ENCODE measurements at regions not wholly inside any gene's neighbourhood (a gene's known extent, or its start where the extent isn't known, plus 50 kb on each side); places are given as distances from the start of the nearest gene placed in this dataset.

GRCh38 chr5:125153231-125153630 is 406.8 kb upstream of the ZNF608 start:
- DNase-seq (ENCODE audit: low read depth) = no peak
- no peak overlapping the region for H3K4me3 ChIP-seq (ENCODE audit: low read depth, low read length)
- TF ChIP-seq, protein P1, sequence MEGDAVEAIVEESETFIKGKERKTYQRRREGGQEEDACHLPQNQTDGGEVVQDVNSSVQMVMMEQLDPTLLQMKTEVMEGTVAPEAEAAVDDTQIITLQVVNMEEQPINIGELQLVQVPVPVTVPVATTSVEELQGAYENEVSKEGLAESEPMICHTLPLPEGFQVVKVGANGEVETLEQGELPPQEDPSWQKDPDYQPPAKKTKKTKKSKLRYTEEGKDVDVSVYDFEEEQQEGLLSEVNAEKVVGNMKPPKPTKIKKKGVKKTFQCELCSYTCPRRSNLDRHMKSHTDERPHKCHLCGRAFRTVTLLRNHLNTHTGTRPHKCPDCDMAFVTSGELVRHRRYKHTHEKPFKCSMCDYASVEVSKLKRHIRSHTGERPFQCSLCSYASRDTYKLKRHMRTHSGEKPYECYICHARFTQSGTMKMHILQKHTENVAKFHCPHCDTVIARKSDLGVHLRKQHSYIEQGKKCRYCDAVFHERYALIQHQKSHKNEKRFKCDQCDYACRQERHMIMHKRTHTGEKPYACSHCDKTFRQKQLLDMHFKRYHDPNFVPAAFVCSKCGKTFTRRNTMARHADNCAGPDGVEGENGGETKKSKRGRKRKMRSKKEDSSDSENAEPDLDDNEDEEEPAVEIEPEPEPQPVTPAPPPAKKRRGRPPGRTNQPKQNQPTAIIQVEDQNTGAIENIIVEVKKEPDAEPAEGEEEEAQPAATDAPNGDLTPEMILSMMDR (IDR thresholded peaks at IDR 0.05; ENCODE audit: insufficient read depth, low read length) = no peak

GRCh38 chr5:125154301-125155110 is 408.1 kb upstream of the ZNF608 start:
- peak; percentile 61 for DNase-seq (ENCODE audit: low read depth)
- TF ChIP-seq, protein P1 (IDR thresholded peaks at IDR 0.05; ENCODE audit: insufficient read depth, low read length) = no peak
- H3K4me3 ChIP-seq (ENCODE audit: low read depth, low read length) = no peak overlapping the region

DNA sequence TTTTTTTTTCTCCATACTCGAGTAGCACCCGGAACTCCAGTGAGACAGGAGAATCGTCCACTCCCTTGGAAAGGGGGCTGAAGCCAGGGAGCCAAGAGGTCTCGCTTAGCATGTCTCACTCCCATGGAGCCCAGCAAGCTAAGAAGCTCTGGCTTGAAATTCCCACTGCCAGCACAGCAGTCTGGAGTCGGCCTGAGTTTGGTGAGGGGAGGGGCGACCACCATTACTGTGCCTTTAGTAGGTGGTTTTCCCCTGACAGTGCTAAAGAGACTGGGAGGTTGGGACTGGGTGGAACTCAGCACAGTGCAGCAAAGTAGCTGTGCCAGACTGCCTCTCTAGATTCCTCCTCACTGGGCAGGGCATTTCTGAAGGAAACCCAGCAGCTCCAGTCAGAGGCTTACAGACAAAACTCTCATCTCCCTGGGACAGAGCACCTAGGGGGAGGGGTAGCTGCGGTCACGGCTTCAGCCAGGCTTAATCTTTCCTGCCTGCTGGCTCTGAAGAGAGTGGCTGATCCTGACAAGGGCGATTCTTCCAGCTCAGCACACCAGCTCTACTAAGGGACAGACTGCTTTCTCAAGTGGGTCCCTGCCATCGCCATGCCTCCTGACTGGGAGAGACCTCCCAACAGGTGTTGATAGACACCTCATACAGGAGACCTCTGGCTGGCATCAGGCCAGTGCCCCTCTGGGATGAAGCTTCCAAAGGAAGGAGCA is 414.5 kb upstream of the ZNF608 start:
- DNase-seq (ENCODE audit: low read depth) = peak; percentile 20
- H3K4me3 ChIP-seq (ENCODE audit: low read depth, low read length) = no peak overlapping the region

DNA sequence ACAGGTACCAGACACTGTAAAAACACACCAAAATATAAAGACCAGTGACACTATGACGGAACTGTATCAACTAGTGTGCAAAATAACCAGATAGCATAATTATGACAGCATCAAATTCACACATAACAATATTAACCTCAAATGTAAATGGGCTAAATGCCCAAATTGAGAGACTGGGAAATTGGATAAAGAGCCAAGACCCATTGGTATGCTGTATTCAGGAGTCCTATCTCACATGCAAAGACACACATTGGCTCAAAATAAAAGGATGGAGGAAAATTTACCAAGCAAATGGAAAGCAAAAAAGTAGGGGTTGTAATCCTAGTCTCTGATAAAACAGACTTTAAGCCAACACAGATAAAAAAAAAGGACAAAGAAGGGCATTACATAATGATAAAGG is 416.3 kb upstream of the ZNF608 start:
- DNase-seq (ENCODE audit: low read depth) = no peak
- TF ChIP-seq, protein P1 (IDR thresholded peaks at IDR 0.05; ENCODE audit: insufficient read depth, low read length) = no peak
- no peak overlapping the region for H3K4me3 ChIP-seq (ENCODE audit: low read depth, low read length)

More for the DNA sequence above, 414.5 kb upstream of the ZNF608 start:
- TF ChIP-seq, protein P1 (IDR thresholded peaks at IDR 0.05; ENCODE audit: insufficient read depth, low read length) = no peak

DNA sequence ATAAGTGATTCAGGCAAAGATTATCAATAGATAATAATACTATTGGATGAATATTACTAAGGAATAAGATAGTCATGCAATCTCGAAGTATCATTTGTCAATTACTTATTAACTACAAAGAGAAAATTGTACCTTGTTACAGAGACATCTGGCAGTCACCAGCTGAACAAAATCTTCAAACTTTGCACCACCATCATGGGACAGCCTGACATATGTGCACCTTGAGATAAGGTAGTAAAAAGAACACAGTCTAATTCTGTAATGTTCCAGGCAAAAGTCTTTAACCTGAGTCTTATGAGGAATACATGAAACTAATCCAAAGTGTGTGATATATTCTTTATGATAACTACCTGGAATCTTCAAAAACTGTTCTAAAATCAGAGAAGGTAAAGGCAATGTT is 423.0 kb upstream of the ZNF608 start:
- TF ChIP-seq, protein P1 (IDR thresholded peaks at IDR 0.05; ENCODE audit: insufficient read depth, low read length) = no peak
- H3K4me3 ChIP-seq (ENCODE audit: low read depth, low read length) = no peak overlapping the region
- DNase-seq (ENCODE audit: low read depth) = no peak

DNA sequence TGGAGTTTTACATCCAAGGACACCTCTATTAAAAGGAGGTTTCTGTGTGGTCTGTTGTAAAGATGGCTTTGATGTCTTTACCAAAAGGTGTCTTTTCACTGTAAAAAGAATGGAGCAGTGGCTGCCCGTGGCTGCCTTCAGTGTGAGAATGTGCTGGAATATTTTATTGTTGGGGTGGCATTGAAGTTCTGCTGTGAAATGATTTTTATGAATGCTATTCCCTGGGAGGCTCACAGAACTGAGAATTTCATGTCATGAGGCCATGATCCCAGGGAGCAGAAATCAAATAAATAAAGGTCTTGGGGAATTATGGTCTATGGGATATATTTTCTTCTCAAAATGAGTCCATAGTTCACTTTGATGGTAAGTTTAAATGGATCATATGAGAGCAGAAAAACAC is 425.2 kb upstream of the ZNF608 start:
- TF ChIP-seq, protein P1 (IDR thresholded peaks at IDR 0.05; ENCODE audit: insufficient read depth, low read length) = no peak
- H3K4me3 ChIP-seq (ENCODE audit: low read depth, low read length) = no peak overlapping the region
- no peak for DNase-seq (ENCODE audit: low read depth)
